GM19023 (cell line): ENCODE measurements at regions not wholly inside any gene's neighbourhood (a gene's known extent, or its start where the extent isn't known, plus 50 kb on each side); places are given as distances from the start of the nearest gene placed in this dataset.

Experiments used
- ATAC-seq: cut with Tn5 transposase; IDR thresholded peaks from one replicate; pipeline ENCODE4 v1.9.1; 2021; ENCODE audit warnings: mild to moderate bottlenecking, moderate library complexity; ENCODE audit not compliant: unreplicated experiment

DNA sequence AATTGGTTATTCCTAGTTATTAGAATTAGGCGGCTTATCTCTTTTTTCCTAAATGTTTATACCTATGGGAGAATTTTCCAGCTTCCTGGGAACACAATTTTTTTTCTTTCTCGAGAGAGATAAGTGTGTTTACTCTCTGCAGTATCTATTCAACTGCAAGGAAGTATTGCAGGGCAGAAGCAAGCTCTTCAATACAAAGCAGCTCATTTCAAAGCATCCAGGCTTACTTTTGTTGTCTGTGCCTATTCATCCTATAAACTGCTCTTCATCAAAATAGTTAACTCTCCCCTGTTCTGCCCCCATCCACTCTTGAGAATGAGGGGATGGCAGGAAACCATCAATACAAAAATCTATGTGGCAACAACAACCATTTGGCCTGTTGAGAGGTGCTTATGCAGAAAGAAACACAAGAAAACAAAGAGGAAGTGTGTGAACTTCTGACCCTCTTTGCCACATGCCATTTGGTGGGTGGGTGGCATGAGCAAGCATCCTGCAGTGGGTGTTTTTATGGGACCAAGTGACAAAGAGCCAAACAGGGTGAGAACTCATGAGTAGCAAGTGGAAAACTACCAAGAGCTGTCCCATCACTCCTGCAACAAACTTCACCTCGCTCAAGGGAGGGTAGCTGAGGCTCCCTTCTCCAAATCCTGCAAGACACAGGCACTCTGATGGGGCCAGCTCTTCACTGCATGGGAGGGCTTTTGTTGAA is 50.6 kb upstream of the MRPS6 start:
- ATAC-seq = no peak

- ATAC-seq = no peak
Observed at GRCh38 chr21:34021726-34022125, 51.7 kb upstream of the MRPS6 start.

- no peak for ATAC-seq
Observed at GRCh38 chr21:34020983-34021553, 52.3 kb upstream of the MRPS6 start.

DNA sequence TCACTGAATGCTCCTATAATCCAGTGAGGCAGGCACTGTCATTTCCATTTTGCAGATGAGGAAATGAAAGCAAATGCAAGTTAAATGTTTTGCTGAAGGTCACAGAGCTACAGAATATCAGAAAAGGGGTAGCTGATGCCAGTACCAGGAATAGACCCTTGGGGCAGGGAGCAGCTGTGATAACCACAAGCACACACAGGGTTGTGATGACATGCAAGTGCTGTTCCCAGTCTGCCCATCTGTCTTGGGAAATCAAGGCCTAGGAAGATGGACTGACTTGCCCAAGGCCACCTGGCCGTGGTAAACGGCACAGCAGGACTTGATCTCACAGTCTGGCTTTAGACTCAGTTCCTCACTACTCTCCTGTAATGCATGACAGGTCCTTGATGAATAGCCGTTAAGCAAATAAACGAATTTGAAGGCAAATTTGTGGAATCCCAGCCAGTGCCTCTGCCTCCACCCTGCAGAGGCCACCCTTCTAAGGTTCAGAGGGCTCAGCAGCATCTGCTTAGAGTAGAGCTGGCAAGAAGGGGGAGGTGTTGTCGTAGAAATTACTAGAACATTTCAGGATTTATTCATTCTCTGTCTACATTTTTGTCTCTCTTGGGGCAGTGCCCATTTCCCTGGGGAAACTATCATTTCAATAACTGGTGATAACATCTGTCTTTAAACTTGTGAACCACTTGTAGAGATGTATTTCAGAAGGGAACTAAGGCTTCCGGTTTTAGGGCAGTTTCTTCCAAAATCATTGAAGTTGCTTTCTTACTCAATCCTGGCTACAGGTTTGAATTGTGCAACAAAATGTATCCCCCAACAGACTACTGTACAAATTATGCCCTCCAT is 53.2 kb upstream of the MRPS6 start:
- ATAC-seq = peak; percentile 38

DNA sequence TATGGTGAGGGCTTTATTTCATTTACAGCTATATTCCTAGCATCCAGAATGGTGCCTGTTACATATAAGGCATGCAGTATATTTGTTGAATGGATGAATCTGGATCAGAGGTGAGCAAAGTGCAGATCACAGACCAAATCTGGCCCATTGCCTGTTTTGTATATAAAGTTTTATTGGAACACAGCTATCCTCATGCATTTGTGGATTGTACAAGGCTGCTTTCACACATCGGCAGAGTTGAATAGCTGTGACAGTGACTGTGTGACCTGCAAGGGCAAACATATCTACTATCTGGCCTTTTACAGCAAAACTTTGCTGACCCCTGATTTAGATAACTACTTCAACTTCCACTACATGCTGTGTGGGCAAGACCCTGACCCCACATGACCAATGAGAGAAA is 54.0 kb upstream of the MRPS6 start:
- no peak for ATAC-seq

- no peak for ATAC-seq
Observed at GRCh38 chr21:34018910-34019309, 54.5 kb upstream of the MRPS6 start.

DNA sequence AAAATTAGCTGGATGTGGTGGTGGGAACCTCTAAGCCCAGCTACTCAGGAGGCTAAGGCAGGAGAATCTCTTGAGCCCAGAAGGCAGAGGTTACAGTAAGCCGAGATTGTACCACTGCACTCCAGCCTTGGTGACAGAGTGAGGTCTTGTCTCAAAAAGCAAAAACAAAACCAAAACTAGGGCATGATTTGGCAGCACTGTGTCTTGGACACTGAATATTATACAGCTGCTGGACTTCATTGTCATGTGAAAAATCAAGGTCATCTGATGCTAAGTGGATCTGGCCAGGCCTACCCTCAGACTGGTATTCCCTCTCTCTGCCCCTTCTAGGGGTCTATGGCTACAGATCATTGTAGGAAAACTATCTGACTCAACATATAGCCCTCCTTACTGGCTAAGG is 55.2 kb upstream of the MRPS6 start:
- no peak for ATAC-seq

GRCh38 chr21:34017039-34017961 is 56.1 kb upstream of the MRPS6 start:
- ATAC-seq = peak; percentile 58

GRCh38 chr21:34012640-34013039 is 60.7 kb upstream of the MRPS6 start:
- no peak for ATAC-seq

DNA sequence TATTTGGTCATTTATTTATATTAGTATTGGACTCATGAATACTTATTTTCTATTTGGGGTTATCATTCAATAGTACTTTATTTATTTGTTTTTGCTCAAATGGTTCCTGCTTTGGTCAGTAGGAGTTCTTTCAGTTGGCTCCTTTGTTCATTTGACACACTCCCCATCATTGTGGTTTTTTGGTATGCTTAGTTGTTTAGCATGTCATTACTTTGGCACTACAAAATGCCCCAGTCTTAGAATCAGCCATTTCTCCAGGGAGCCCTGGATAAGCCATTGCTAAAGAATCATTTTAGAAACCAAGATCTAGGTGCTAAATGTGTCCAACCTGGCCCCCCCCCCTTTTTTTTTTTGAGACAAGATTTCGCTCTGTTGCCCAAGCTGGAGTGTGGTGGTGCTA is 61.7 kb upstream of the MRPS6 start:
- ATAC-seq = no peak

DNA sequence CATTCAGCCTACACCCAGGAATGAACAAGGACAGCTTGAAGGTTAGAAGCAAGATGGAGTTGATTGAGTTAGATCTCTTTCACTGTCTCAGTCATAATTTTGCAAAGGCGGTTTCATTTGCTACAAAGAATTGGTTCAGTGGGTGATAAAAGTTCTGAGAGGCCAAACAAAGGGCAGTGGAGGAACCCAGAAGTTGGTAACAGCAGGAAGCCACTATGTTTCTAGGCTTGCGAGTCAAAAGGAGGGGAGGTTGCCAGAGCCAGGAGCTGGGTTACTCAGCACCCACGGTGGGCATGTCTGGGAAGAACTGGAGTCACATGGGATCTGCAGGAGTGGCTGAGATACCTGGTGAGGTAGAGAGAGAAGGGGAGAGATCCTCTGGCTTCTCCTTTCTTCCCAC is 64.2 kb upstream of the MRPS6 start:
- no peak for ATAC-seq

- ATAC-seq = no peak
Observed at GRCh38 chr21:34008618-34009017, 64.8 kb upstream of the MRPS6 start.

GRCh38 chr21:34006611-34007168 is 66.7 kb upstream of the MRPS6 start:
- no peak for ATAC-seq

- ATAC-seq = no peak
Observed at GRCh38 chr21:34004974-34005373, 68.4 kb upstream of the MRPS6 start.

- no peak for ATAC-seq
Observed at GRCh38 chr21:34004013-34004938, 69.1 kb upstream of the MRPS6 start.

GRCh38 chr21:34003428-34003827 is 70.0 kb upstream of the MRPS6 start:
- ATAC-seq = no peak

- no peak for ATAC-seq
Observed at GRCh38 chr21:34000375-34000774, 73.0 kb upstream of the MRPS6 start.

GRCh38 chr21:33998809-33999208 is 74.6 kb upstream of the MRPS6 start:
- no peak for ATAC-seq

GRCh38 chr21:33998402-33998801 is 75.0 kb upstream of the MRPS6 start:
- ATAC-seq = no peak

GRCh38 chr21:33997436-33997835 is 75.9 kb upstream of the MRPS6 start:
- ATAC-seq = no peak
